ENCODE measurements at regions not wholly inside any gene's neighbourhood (a gene's known extent, or its start where the extent isn't known, plus 50 kb on each side); places are given as distances from the start of the nearest gene placed in this dataset.

DNA sequence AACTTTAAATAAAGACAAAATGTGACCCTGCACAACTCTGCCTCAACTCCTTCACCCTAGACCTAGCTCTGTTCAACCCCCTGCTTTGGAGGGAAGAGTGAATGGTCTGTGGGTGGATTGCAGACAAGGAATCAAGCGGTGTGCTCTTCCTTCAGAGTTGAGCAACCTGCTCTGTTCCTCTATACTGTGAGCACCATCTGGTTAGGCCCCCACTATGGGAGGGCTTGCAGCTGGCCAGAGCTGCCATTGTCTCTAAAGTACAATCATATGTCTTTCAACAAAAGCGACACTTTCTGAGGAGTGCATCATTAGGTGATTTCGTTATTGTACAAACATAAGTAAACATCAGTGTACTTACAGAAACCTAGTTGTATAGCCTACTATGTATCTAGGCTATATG lies 406.1 kb upstream of the MARCKS start:
- Histone ChIP-seq H3K4me1 (no peaks in the 10 kb centered on the region), H3K27me3 (no peaks in the 10 kb centered on the region), H3K9me3 (no peaks in the 10 kb centered on the region), H3K4me3 (ENCODE audit: low read depth, low read length) (no peak overlapping the region), H3K36me3 (no peaks in the 10 kb centered on the region)
- no peak for DNase-seq
- TF ChIP-seq, protein P1, sequence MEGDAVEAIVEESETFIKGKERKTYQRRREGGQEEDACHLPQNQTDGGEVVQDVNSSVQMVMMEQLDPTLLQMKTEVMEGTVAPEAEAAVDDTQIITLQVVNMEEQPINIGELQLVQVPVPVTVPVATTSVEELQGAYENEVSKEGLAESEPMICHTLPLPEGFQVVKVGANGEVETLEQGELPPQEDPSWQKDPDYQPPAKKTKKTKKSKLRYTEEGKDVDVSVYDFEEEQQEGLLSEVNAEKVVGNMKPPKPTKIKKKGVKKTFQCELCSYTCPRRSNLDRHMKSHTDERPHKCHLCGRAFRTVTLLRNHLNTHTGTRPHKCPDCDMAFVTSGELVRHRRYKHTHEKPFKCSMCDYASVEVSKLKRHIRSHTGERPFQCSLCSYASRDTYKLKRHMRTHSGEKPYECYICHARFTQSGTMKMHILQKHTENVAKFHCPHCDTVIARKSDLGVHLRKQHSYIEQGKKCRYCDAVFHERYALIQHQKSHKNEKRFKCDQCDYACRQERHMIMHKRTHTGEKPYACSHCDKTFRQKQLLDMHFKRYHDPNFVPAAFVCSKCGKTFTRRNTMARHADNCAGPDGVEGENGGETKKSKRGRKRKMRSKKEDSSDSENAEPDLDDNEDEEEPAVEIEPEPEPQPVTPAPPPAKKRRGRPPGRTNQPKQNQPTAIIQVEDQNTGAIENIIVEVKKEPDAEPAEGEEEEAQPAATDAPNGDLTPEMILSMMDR (IDR thresholded peaks at IDR 0.05; ENCODE audit: low read depth, low read length): no peak

DNA sequence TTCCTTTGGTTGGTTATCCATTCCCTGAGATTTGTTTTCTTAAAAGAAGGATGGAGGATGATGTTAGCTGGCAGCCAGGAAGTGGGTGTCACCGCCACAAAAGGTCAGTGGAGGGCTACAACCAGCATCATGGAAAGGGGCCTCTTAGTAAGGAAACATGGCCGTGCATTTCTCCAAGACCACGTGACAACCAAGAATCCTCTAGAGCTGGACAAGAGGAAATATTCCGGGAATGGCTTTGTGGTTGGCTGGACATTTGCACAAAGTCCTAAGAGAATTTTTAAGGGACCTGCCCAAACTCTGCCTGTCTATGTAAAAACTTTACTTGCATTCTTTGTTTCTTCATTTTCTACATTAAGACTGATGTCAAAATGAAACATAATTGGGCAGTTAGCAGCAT lies 399.9 kb upstream of the MARCKS start:
- no peak for DNase-seq
- no peaks in the 10 kb centered on the region for H3K9me3 ChIP-seq
- no peak overlapping the region for H3K4me3 ChIP-seq (ENCODE audit: low read depth, low read length)
- H3K4me1 ChIP-seq: peaks cover 3% of the 10 kb centered on the region
- no peaks in the 10 kb centered on the region for H3K27me3 ChIP-seq
- TF ChIP-seq, protein P1 (IDR thresholded peaks at IDR 0.05; ENCODE audit: low read depth, low read length): no peak
- no peaks in the 10 kb centered on the region for H3K36me3 ChIP-seq

DNA sequence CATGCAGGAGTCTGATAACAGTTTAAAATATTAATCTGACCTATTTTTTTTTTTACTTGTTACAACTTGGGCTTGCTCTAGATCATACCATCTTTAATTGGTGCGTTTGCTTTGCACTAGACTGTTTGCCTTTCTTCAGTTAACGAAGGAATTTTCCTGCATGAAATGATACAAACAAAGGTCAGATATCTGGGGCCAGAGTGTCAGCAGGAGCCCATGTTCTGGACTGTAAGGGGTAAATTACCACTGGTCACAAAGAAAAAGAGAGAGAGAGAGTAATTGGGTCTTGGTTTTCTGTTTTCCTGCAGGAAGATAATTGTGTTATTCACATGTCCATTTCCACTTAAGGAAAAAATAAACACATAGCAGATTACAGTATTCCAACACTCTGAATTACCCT lies 399.4 kb upstream of the MARCKS start:
- no peaks in the 10 kb centered on the region for H3K36me3 ChIP-seq
- TF ChIP-seq, protein P1 (IDR thresholded peaks at IDR 0.05; ENCODE audit: low read depth, low read length): no peak
- no peak overlapping the region for H3K4me3 ChIP-seq (ENCODE audit: low read depth, low read length)
- no peak for DNase-seq
- H3K4me1 ChIP-seq: peaks cover 3% of the 10 kb centered on the region
- H3K9me3 ChIP-seq: no peaks in the 10 kb centered on the region
- H3K27me3 ChIP-seq: no peaks in the 10 kb centered on the region

DNA sequence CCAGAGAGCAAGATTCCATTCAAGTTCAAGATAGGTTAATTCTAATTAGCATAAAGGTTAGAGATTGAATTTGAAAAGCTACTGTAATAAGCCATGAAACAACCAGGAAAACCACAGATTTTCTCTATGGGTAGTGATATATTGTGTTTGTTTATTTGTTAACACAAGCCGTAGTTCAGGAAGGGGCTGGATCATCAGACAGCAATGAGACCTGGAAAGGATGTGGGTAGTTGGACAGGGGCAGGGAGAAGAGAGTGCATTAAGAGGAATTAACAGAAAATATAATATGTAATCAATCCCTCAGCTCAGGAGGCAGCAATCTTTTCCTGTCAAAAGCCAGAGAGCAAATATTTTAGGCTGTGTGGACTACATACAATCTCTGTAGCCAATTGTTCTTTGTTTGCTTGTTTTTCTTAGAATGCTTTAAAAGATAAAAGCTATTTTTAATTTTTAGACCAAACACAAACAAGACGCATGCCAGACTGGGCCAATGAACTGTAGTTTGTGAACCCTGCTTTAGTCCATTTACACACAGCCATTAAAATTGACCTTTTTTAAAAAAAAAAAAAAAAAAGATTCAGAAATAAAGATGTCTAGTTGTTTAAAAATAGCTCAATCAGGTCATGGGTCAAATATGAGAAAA lies 398.7 kb upstream of the MARCKS start:
- TF ChIP-seq, protein P1 (IDR thresholded peaks at IDR 0.05; ENCODE audit: low read depth, low read length): no peak
- Histone ChIP-seq H3K4me3 (ENCODE audit: low read depth, low read length) (no peak overlapping the region), H3K36me3 (no peaks in the 10 kb centered on the region), H3K27me3 (no peaks in the 10 kb centered on the region), H3K4me1 (peaks cover 3% of the 10 kb centered on the region), H3K9me3 (no peaks in the 10 kb centered on the region)
- DNase-seq: no peak

DNA sequence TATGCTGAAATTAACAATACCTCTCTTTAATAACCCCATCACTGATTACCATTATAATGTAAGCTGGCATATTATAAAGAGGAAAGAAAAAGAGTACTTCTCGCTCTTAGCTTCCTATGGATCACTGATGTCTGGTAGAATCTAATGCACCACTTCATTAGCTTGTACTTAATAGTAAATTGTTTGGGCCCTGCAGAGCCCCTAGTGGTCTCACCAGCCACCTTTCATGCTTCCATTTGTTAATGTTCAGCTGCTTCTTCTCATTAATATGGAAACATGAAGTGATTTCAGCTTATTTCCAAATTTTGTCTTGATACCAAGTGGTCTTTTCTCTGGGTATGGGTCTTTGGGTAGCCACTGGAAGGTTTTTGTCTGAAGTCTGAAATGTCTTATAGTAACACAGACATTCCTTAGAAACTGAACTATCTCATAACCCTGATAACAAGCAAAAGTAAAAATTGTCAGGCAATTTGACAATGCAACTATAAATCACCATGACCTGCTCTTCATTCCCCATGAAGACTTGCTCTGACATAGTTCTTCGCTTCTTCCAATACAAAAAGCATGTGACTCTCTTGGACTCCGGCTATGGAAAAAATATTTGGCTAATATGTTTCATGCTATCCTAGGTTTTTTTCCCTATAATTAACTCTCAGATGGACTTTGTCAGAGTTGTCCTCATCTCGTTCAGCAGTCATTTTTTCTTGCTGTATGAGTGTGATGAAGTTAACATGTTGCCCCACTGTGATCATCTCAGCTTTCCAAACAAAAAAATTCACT lies 395.8 kb upstream of the MARCKS start:
- H3K9me3 ChIP-seq: no peaks in the 10 kb centered on the region

More for the DNA sequence above, 395.8 kb upstream of the MARCKS start:
- H3K36me3 ChIP-seq: no peaks in the 10 kb centered on the region
- peak; percentile 28 for DNase-seq
- no peak overlapping the region for H3K4me3 ChIP-seq (ENCODE audit: low read depth, low read length)
- TF ChIP-seq, protein P1 (IDR thresholded peaks at IDR 0.05; ENCODE audit: low read depth, low read length): peak; percentile 65
- H3K27me3 ChIP-seq: no peaks in the 10 kb centered on the region
- peaks cover 3% of the 10 kb centered on the region for H3K4me1 ChIP-seq
